Neural progenitor cell (in vitro differentiated cells): ENCODE measurements at regions not wholly inside any gene's neighbourhood (a gene's known extent, or its start where the extent isn't known, plus 50 kb on each side); places are given as distances from the start of the nearest gene placed in this dataset.

Source experiments
- DNase-seq: peaks from one replicate; pipeline ENCODE4 v3.0.0-alpha.2; 2016; ENCODE audit warnings: low spot score
- H2AFZ ChIP-seq: fragments of 200-600 bp; sonication (generic); replicated peaks from 2 replicates; pipeline ENCODE4 v1.6.1; 2016; ENCODE audit warnings: antibody characterized with exemption
- H3F3A ChIP-seq: fragments of 200-600 bp; sonication (generic); 2 replicates; pipeline ENCODE4 v1.6.1; 2016; ENCODE audit warnings: antibody characterized with exemption, low read depth
- H3K27ac ChIP-seq: fragments of 200-600 bp; sonication (generic); 2 replicates; pipeline ENCODE4 v1.5.1; 2016; ENCODE audit warnings: mild to moderate bottlenecking
- H3K27me3 ChIP-seq: fragments of 200-600 bp; sonication (generic); 2 replicates; pipeline ENCODE4 v1.6.1; 2016; ENCODE audit warnings: mild to moderate bottlenecking, moderate library complexity
- H3K36me3 ChIP-seq: fragments of 200-600 bp; sonication (generic); 2 replicates; pipeline ENCODE4 v1.5.1; 2016
- H3K4me1 ChIP-seq: fragments of 200-600 bp; sonication (generic); 2 replicates; pipeline ENCODE4 v1.6.1; 2016; ENCODE audit warnings: mixed run types
- H3K4me2 ChIP-seq: fragments of 200-600 bp; sonication (generic); 2 replicates; pipeline ENCODE4 v1.6.1; 2016
- H3K4me3 ChIP-seq: fragments of 200-600 bp; sonication (generic); 2 replicates; pipeline ENCODE4 v1.5.1; 2016
- H3K79me2 ChIP-seq: fragments of 200-600 bp; sonication (generic); 2 replicates; pipeline ENCODE4 v1.6.1; 2016; ENCODE audit warnings: low read depth
- H3K9ac ChIP-seq: fragments of 200-600 bp; sonication (generic); 2 replicates; pipeline ENCODE4 v1.6.1; 2016
- H3K9me3 ChIP-seq: fragments of 200-600 bp; sonication (generic); 2 replicates; pipeline ENCODE4 v1.5.1; 2016; ENCODE audit warnings: low read depth
- H4K20me1 ChIP-seq: fragments of 200-600 bp; sonication (generic); 2 replicates; pipeline ENCODE4 v1.6.1; 2016; ENCODE audit warnings: low read depth
- H3K27ac Mint-ChIP-seq: 3 replicates; pipeline ENCODE4 v1.8.0; 2021; ENCODE audit warnings: mixed read lengths
- H3K27me3 Mint-ChIP-seq: 2 replicates; pipeline ENCODE4 v1.8.0; 2022; ENCODE audit warnings: low read depth, mild to moderate bottlenecking, inconsistent platforms, moderate library complexity, mixed read lengths; ENCODE audit not compliant: insufficient read depth
- H3K36me3 Mint-ChIP-seq: 3 replicates; pipeline ENCODE4 v1.8.0; 2021; ENCODE audit warnings: mixed read lengths
- H3K4me1 Mint-ChIP-seq: 3 replicates; pipeline ENCODE4 v1.8.0; 2021; ENCODE audit warnings: mixed read lengths
- H3K4me3 Mint-ChIP-seq: 3 replicates; pipeline ENCODE4 v1.8.0; 2021; ENCODE audit warnings: mild to moderate bottlenecking, moderate library complexity, mixed read lengths
- H3K9me3 Mint-ChIP-seq: 3 replicates; pipeline ENCODE4 v1.8.0; 2020; ENCODE audit warnings: mixed read lengths
- CTCF ChIP-seq: fragments of 200-600 bp; sonication (generic); IDR thresholded peaks from 2 replicates; pipeline ENCODE4 v1.5.1; 2017; ENCODE audit warnings: antibody characterized with exemption, mild to moderate bottlenecking
- EZH2 ChIP-seq: fragments of 200-600 bp; sonication (generic); IDR thresholded peaks from 2 replicates; pipeline ENCODE4 v1.6.1; 2017; ENCODE audit warnings: antibody characterized with exemption, mild to moderate bottlenecking, moderate library complexity
- EZH2phosphoT487 ChIP-seq: fragments of 200-600 bp; sonication (generic); IDR thresholded peaks from 2 replicates; pipeline ENCODE4 v1.6.1; 2017; ENCODE audit warnings: antibody characterized with exemption

DNA sequence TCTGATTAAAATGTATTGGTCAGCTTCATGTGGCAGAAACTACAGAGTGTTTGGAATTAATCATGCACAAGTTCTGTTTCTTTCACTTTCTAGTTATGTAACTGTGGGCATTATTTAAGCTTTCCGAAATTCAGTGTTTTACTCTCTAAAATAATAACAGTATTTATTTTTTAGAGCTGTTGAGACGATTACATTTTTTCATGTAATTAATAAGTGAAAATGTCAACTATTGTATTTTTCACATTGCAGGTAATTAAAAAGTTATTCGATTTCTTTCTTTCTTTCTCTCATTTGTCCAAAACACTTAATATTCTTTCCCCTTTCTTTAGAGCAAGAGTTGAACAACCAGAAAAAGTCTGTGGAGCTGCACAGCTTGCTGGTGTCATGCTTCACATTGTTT, 559.4 kb upstream of the PCDH20 start:
- H3K27ac Mint-ChIP-seq: no peak overlapping the region
- Histone ChIP-seq H3K27ac (no peak overlapping the region), H3F3A (no peaks in the 10 kb centered on the region), H3K9me3 (no peaks in the 10 kb centered on the region), H3K36me3 (no peaks in the 10 kb centered on the region), H3K79me2 (no peaks in the 10 kb centered on the region), H3K4me1 (peaks cover 13% of the 10 kb centered on the region), H4K20me1 (no peaks in the 10 kb centered on the region), H2AFZ (no peak overlapping the region), H3K4me2 (no peak overlapping the region), H3K9ac (no peak overlapping the region), H3K4me3 (no peak overlapping the region), H3K27me3 (no peaks in the 10 kb centered on the region)
- TF ChIP-seq EZH2: no peak
- no peak for TF ChIP-seq EZH2phosphoT487
- TF ChIP-seq CTCF: no peak
- no peak overlapping the region for H3K4me3 Mint-ChIP-seq
- no peaks in the 10 kb centered on the region for H3K9me3 Mint-ChIP-seq
- no peak for DNase-seq
- no peaks in the 10 kb centered on the region for H3K36me3 Mint-ChIP-seq
- H3K27me3 Mint-ChIP-seq: no peaks in the 10 kb centered on the region
- no peaks in the 10 kb centered on the region for H3K4me1 Mint-ChIP-seq

DNA sequence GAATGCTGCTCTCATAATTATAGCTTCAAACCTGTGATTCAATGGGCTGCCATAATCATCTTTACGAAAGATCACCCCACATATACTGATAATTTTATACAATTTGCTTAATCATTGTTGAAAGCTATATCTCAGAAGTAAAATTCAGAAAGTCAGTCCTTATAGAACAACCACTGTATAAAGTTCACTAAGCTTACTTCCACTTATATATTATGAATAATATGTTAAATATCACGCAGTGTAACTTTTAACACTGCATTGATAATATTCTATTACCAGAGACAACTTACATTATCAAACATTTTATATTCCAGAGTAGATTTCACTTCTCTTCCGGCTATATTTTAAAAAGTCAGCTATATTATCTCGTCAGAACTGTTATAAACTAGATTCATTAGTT, 550.1 kb upstream of the PCDH20 start:
- Mint-ChIP-seq H3K36me3 (no peaks in the 10 kb centered on the region), H3K9me3 (no peaks in the 10 kb centered on the region), H3K27ac (no peak overlapping the region), H3K4me3 (no peak overlapping the region), H3K27me3 (no peaks in the 10 kb centered on the region), H3K4me1 (no peaks in the 10 kb centered on the region)
- H3K4me2 ChIP-seq: no peak overlapping the region
- no peaks in the 10 kb centered on the region for H4K20me1 ChIP-seq
- no peaks in the 10 kb centered on the region for H3K27me3 ChIP-seq
- H3K9me3 ChIP-seq: no peaks in the 10 kb centered on the region
- no peaks in the 10 kb centered on the region for H3K36me3 ChIP-seq
- H3K9ac ChIP-seq: no peak overlapping the region
- no peaks in the 10 kb centered on the region for H3K79me2 ChIP-seq
- no peaks in the 10 kb centered on the region for H3K4me1 ChIP-seq
- peaks cover 4% of the 10 kb centered on the region for H3F3A ChIP-seq
- TF ChIP-seq CTCF (no peak), EZH2phosphoT487 (no peak), EZH2 (no peak)
- H3K4me3 ChIP-seq: no peak overlapping the region
- no peak overlapping the region for H2AFZ ChIP-seq
- no peak overlapping the region for H3K27ac ChIP-seq
- no peak for DNase-seq

- Histone ChIP-seq H4K20me1 (no peaks in the 10 kb centered on the region), H2AFZ (no peak overlapping the region), H3K4me3 (no peak overlapping the region), H3K9me3 (no peaks in the 10 kb centered on the region), H3K4me2 (no peak overlapping the region), H3F3A (peaks cover 5% of the 10 kb centered on the region), H3K27me3 (no peaks in the 10 kb centered on the region), H3K4me1 (no peaks in the 10 kb centered on the region), H3K36me3 (no peaks in the 10 kb centered on the region), H3K79me2 (no peaks in the 10 kb centered on the region), H3K9ac (no peak overlapping the region), H3K27ac (no peak overlapping the region)
- TF ChIP-seq CTCF (no peak), EZH2phosphoT487 (no peak), EZH2 (no peak)
- H3K27me3 Mint-ChIP-seq: no peaks in the 10 kb centered on the region
- DNase-seq: no peak
- no peaks in the 10 kb centered on the region for H3K9me3 Mint-ChIP-seq
- no peak overlapping the region for H3K27ac Mint-ChIP-seq
- H3K4me3 Mint-ChIP-seq: no peak overlapping the region
- H3K36me3 Mint-ChIP-seq: no peaks in the 10 kb centered on the region
- no peaks in the 10 kb centered on the region for H3K4me1 Mint-ChIP-seq
Measured at GRCh38 chr13:61960981-61961380, 545.3 kb upstream of the PCDH20 start.

GRCh38 chr13:61954092-61954491, 538.4 kb upstream of the PCDH20 start:
- no peaks in the 10 kb centered on the region for H3K36me3 Mint-ChIP-seq
- Histone ChIP-seq H4K20me1 (no peaks in the 10 kb centered on the region), H3K4me3 (no peak overlapping the region), H3K9ac (no peak overlapping the region), H3K27ac (no peak overlapping the region), H3K4me1 (no peaks in the 10 kb centered on the region), H3K36me3 (no peaks in the 10 kb centered on the region), H3K4me2 (no peak overlapping the region), H3K27me3 (no peaks in the 10 kb centered on the region), H3F3A (no peaks in the 10 kb centered on the region), H2AFZ (no peak overlapping the region), H3K79me2 (no peaks in the 10 kb centered on the region), H3K9me3 (no peaks in the 10 kb centered on the region)
- no peak for TF ChIP-seq EZH2
- peak; percentile 66 for TF ChIP-seq CTCF
- peak; percentile 39 for DNase-seq
- no peaks in the 10 kb centered on the region for H3K4me1 Mint-ChIP-seq
- no peaks in the 10 kb centered on the region for H3K27me3 Mint-ChIP-seq
- no peaks in the 10 kb centered on the region for H3K9me3 Mint-ChIP-seq
- no peak overlapping the region for H3K27ac Mint-ChIP-seq
- no peak overlapping the region for H3K4me3 Mint-ChIP-seq
